ENCODE measurements at regions not wholly inside any gene's neighbourhood (a gene's known extent, or its start where the extent isn't known, plus 50 kb on each side); places are given as distances from the start of the nearest gene placed in this dataset.

DNA sequence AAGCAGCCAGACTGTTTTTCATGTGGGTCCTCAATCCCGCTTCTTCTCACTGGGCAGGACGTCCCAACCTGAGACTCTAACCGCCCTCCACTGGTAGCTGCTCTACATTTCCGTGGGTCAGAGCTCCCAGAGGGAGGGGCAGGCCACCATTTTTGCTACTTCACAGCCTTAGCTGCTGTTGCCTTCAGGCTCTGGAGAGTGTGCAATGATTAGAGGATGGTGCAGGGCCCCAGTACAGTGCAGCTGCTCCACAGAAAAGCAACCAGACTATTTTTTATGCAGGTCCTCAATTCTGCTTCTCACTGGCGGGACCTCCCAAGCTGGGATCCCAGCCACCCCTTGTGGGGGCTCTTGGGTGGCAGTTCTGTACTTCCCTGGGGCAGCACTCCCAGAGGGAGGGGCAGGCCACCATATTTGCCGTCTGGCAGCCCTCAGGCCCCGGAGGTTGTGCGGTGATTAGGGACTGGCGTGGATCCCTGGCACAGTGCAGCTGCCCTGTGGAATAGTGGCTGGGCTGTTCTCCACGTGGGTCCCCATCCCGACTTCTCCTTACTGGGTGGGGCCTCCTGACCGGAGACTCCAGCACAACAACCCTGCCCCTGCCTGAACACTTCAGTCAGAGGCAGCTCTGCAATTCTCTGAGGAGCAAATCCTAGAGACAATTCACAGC lies 647.6 kb upstream of the PKN2 start:
- no peak for DNase-seq

GRCh38 chr1:88039240-88039639 lies 644.8 kb upstream of the PKN2 start:
- no peak for DNase-seq

DNA sequence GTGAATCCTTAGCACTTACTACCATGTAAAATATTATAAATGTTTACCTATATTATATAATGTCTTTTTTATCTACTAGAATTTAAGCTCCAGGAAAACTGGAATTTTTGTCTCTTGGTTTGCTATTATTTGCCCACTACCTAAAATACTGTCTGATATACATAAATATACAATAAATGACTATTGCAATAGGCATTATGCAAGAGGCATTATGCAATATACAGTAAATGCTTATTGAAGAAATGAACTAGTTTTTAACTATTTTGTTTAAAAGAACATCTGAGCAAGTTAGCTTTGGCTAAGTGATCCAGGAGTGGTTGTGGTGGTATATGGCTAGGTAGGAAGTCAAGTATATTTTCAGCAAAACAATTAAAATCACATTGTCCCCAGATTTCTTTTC lies 640.2 kb upstream of the PKN2 start:
- no peak for DNase-seq

DNA sequence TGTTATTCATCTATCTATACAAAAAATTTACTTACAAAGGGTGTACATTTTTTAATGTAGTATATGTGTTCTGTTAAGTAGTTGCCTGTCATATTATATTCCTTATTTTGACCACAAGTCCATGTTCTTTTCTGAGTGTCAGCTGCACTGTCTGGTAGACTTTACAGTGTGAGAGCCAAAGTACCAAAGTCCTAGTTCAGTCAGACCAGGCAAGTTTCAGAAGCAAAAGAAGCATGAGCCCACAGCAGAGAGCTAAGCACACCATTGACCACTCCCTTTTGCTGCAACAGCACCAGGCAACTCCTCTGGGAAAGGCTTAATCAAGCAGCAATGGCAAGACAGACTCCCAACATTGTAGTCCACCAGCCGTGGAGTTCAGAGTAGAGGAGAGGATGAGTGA lies 631.9 kb upstream of the PKN2 start:
- DNase-seq: no peak

DNA sequence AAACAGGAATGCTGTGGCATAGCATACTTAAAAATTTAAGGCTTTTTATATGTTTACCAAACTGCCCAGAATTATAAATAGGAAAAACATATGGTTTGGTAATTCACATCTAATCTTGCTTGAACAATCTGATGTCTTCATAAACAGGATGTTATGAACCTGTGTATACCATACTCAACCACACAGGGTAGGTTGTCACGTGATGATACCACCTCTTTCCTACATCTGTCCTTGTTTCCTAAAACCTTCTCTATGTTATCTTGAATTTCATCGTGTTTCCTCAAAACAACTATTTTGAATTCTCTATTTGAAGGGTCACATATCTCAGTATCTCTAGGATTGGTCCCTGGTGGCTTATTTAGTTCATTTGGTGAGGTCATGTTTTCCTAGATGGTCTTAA lies 631.0 kb upstream of the PKN2 start:
- no peak for DNase-seq

GRCh38 chr1:88056881-88057280 lies 627.2 kb upstream of the PKN2 start:
- DNase-seq: no peak

GRCh38 chr1:88058205-88058604 lies 625.9 kb upstream of the PKN2 start:
- DNase-seq: no peak

DNA sequence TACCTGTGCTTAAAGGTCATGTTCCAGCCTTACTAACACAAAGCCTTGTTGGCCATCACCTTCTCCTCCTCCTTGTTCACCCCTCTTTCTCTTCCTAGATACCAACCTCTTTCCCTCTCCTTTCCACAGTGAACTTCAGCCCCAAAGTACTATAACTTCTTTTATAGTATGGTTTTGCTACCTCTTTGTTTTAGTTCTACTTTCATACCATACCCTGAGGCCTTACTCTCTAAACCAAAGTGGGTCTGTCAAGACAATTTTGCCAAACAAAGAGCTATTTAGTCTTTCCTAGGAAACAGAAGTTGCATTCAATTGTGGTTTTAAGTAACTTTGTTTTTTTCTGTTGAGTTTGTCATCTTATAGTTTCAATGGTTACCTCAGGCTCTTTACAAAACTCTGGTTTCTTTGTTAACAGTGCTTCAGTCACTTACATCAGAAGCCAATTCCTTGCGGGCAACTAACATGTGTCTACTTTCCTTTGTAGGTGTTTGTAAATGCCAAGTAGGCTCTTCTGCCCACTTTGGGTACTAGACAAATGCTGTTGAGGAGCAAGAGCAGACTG lies 623.9 kb upstream of the PKN2 start:
- no peak for DNase-seq

GRCh38 chr1:88060750-88061491 lies 623.2 kb upstream of the PKN2 start:
- DNase-seq: no peak

GRCh38 chr1:88061492-88062177 lies 622.4 kb upstream of the PKN2 start:
- no peak for DNase-seq

DNA sequence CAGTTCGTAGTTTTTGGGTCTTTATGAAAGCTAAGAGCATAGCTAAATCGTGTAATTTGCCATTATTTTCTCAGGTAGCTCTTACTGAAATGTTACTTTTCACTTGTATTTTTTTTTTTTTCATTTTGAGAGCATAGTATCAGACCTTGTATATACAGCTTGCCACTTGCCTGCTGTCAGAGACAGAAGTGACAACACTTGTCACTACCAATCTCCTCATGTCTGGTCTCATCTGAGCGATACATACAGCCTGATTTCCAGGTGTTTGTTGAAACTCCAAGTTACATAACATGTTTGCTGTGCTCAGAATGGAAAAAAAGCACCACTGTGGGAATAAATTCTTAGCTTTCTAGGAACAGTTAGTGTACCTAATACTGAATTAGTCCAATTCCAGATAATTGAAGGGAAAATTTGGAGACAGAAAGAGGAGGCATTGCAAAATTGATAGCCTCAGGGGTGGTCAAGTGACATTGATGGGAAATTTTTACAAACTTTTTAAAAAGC lies 621.4 kb upstream of the PKN2 start:
- no peak for DNase-seq

- DNase-seq: no peak
Observed at GRCh38 chr1:88063605-88064004, 620.5 kb upstream of the PKN2 start.

GRCh38 chr1:88068407-88068960 lies 615.6 kb upstream of the PKN2 start:
- no peak for DNase-seq

DNA sequence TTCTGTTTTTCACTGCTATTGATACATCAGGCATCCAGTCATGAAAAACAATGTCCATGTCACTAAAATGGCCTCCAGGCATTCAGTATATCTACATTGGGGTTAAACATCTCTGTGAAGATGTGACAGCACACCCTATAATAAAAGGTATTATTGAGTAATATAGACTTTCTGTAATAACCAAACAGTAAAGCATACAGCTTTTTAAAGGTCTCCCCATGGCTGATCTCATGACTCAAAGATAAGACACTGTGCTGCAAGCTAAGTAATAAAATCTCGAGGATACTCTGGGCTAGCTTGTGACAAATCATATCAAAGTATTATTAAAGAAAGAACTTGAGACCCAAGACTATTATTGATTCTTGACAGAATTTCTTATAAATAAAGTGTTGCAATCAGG lies 613.1 kb upstream of the PKN2 start:
- no peak for DNase-seq

DNA sequence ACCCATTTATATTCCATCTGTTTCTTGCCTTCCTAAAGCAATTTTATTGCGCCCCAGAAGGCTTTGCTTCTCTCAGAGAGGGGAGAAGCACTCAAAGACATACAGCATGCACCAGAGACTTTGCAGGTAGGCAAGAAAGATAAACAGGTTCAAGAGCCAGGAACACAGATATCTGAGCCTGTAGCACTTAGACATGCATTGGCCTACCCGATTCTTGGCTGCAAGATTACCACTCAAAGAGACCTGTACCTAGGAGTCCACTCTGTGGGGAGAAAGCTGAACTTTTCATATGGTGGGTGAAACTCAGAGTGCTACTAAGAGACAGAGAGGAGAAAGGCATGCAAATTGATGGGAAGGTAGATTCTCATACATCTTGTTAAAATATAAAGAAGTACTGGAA lies 609.4 kb upstream of the PKN2 start:
- DNase-seq: no peak

DNA sequence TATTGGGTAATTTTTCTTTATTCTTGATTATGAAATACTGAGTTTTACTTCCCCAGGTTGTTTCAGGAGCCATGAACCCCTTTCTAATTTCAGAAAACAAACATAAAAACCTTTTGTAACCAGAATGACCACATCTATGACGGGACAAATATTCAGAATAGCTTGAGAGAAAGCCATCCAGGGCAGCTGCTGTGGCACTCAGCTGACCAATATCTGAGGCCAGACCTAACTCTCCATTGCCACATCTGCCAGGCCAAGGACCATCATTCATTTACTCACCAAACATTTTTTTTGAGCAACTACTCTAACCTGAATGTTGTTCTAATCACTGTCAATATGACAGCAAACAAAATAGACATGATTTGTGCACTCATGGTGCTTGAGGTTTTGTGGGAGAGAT lies 608.3 kb upstream of the PKN2 start:
- DNase-seq: no peak

DNA sequence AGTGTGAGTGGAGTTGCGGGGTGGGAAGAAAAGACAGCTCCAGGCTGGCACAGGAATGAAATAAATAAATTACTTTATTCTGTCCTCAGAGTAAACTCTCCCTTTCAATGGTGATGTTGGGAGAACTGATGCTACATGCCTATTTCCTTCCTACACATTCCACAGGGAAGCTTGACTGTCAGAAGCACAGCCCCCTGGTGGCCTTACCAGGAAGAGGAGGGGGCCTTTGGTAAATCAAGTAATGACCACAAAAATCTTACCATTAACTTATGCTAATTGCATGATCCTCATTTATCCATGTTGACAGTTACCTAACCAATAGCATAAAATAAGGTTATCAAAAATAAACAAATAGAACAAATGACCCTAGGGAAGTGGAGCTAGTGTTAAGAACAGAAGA lies 605.0 kb upstream of the PKN2 start:
- no peak for DNase-seq

- DNase-seq: no peak
Observed at GRCh38 chr1:88080875-88081274, 603.2 kb upstream of the PKN2 start.

- no peak for DNase-seq
Observed at GRCh38 chr1:88088481-88088880, 595.6 kb upstream of the PKN2 start.

DNA sequence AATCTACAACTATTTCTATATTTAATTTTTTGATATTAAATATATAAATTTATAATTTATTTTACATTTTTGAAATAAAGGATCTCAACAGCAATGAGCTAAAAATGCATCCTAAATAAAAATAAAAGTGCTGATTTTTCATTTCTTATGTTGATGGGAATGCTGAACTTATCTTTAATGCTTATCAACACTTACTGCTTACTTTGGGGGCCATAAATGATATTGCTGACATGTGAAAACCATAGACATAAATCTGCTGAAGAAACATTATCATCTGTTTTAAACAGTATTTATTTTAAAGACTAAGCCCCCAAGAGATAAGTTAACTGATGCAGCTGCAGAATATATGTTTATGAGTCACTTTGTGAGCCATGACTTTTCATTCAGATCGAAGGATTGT lies 594.1 kb upstream of the PKN2 start:
- no peak for DNase-seq

- DNase-seq: no peak
Observed at GRCh38 chr1:88098881-88099280, 585.2 kb upstream of the PKN2 start.

DNA sequence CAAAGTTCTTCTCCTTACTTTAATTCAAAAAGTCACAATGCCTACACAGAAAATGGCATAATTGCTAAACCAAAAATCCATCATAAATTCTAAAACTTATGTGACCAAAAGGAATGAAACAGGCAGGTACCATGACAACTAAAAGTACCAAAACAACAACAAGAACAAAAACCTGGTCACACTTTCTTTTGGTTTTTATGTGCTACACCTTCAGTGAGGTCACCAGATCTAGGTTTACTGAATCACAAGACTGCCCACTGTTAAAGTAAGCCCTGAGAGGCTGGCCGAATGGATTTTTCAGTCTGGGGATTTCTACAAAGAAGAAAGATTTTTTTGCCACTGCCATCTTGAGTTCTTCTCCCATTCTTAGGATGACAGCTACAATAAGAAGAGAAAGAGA lies 583.0 kb upstream of the PKN2 start:
- DNase-seq: no peak

GRCh38 chr1:88104236-88104635 lies 579.8 kb upstream of the PKN2 start:
- DNase-seq: no peak

All from stimulated activated CD8-positive, alpha-beta memory T cell treated with anti-CD3 and anti-CD28 coated beads, Interleukin-4, amount 100 ng/mL, for 48 hours (primary cell).